SK-N-SH (cell line): ENCODE measurements at regions not wholly inside any gene's neighbourhood (a gene's known extent, or its start where the extent isn't known, plus 50 kb on each side); places are given as distances from the start of the nearest gene placed in this dataset.

Experiments used
- CTCF ChIA-PET: fragments of 300-600, 350-600 bp; formaldehyde crosslinking; extraction: SDS; loops from one replicate; lab custom pipeline; 2021; lab: Yijun Ruan, JAX
- POLR2A ChIA-PET: fragments of 350-600 bp; sonication (Branson Sonifier 250); formaldehyde crosslinking; extraction: SDS; loops from one replicate; lab custom pipeline; 2020; ENCODE audit warnings: antibody characterized with exemption, inconsistent platforms; lab: Yijun Ruan, JAX
- DNase-seq: peaks from one replicate; pipeline ENCODE4 v3.0.0; 2012
- H2AFZ ChIP-seq: fragments of 200-600 bp; sonication (generic); 2 replicates; pipeline ENCODE4 v1.8.1; 2016; ENCODE audit warnings: antibody characterized with exemption, mild to moderate bottlenecking, low read depth
- H3F3A ChIP-seq: fragments of 200-600 bp; sonication (generic); replicated peaks from 2 replicates; pipeline ENCODE3; 2016; ENCODE audit warnings: antibody characterized with exemption, mild to moderate bottlenecking; ENCODE audit not compliant: insufficient read depth
- H3K27ac ChIP-seq, 2 experiments: fragments of 200-500 bp in 1 of 2; fragments of 200-600 bp in 1 of 2; sonication (Bioruptor generic) in 1 of 2; sonication (generic), shearing (Covaris generic) in 1 of 2; 2 replicates each; pipeline versions ENCODE4 v1.5.1 to v1.6.1; 2014 to 2016; ENCODE audit warnings: low read depth in 2 of 2, inconsistent platforms in 1 of 2, low read length in 1 of 2, mild to moderate bottlenecking in 1 of 2, mixed read lengths in 1 of 2
- H3K27me3 ChIP-seq: fragments of 200-600 bp; sonication (generic), shearing (Covaris generic); 2 replicates; pipeline ENCODE4 v1.6.1; 2016; ENCODE audit warnings: mixed run types; ENCODE audit not compliant: insufficient read depth
- H3K36me3 ChIP-seq, 2 experiments: fragments of 200-500 bp in 1 of 2; fragments of 200-600 bp in 1 of 2; sonication (Bioruptor generic) in 1 of 2; sonication (generic) in 1 of 2; replicated peaks in 1 of 2; 2 replicates each; pipeline versions ENCODE3 to v1.5.1; 2014 to 2016; ENCODE audit warnings: low read length in 1 of 2, mild to moderate bottlenecking in 1 of 2; ENCODE audit not compliant: insufficient read depth in 2 of 2, control insufficient read depth in 1 of 2
- H3K4me1 ChIP-seq, 2 experiments: fragments of 200-500 bp in 1 of 2; fragments of 200-600 bp in 1 of 2; sonication (Bioruptor generic) in 1 of 2; sonication (generic), shearing (Covaris generic) in 1 of 2; 2 replicates each; pipeline versions ENCODE4 v1.5.1 to v1.6.1; 2014 to 2016; ENCODE audit warnings: low read depth in 1 of 2, low read length in 1 of 2, mixed run types in 1 of 2; ENCODE audit not compliant: insufficient read depth in 2 of 2, control insufficient read depth in 1 of 2
- H3K4me2 ChIP-seq: fragments of 200-600 bp; sonication (generic), shearing (Covaris generic); 2 replicates; pipeline ENCODE4 v1.6.1; 2017; ENCODE audit warnings: mixed run types
- H3K4me3 ChIP-seq, 2 experiments: fragments of 200-500 bp in 1 of 2; fragments of 200-600 bp in 1 of 2; sonication (Bioruptor generic) in 1 of 2; sonication (generic), shearing (Covaris generic) in 1 of 2; 2 replicates each; pipeline versions ENCODE4 v1.5.1 to v1.8.1; 2014 to 2016; ENCODE audit warnings: low read depth in 2 of 2, inconsistent platforms in 1 of 2, low read length in 1 of 2, mild to moderate bottlenecking in 1 of 2, mixed read lengths in 1 of 2, moderate library complexity in 1 of 2
- H3K79me2 ChIP-seq: fragments of 200-600 bp; sonication (generic); 2 replicates; pipeline ENCODE4 v1.8.1; 2017; ENCODE audit warnings: mild to moderate bottlenecking; ENCODE audit not compliant: insufficient read depth
- H3K9ac ChIP-seq: fragments of 200-600 bp; sonication (generic); 2 replicates; pipeline ENCODE4 v1.6.1; 2017; ENCODE audit warnings: mixed run types
- H3K9me2 ChIP-seq: fragments of 200-600 bp; sonication (generic); 2 replicates; pipeline ENCODE4 v1.6.1; 2017; ENCODE audit warnings: mixed run types
- H3K9me3 ChIP-seq: fragments of 200-600 bp; sonication (generic); 2 replicates; pipeline ENCODE4 v1.6.1; 2017; ENCODE audit warnings: mixed run types, mild to moderate bottlenecking, moderate library complexity
- H4K20me1 ChIP-seq: fragments of 200-600 bp; sonication (generic); 2 replicates; pipeline ENCODE4 v1.6.1; 2017; ENCODE audit warnings: mild to moderate bottlenecking, mixed run types; ENCODE audit not compliant: insufficient read depth
- CTCF ChIP-seq: fragments of 200-600 bp; sonication (generic); IDR thresholded peaks from 2 replicates; pipeline ENCODE4 v1.6.1; 2017; ENCODE audit warnings: antibody characterized with exemption, mild to moderate bottlenecking, moderate library complexity
- ELF1 ChIP-seq: IDR thresholded peaks from 2 replicates; pipeline ENCODE4 v1.4.0; 2012
- EZH2phosphoT487 ChIP-seq: fragments of 200-600 bp; sonication (generic); IDR thresholded peaks from 2 replicates; pipeline ENCODE4 v1.6.1; 2017; ENCODE audit warnings: low read depth, mixed run types, mild to moderate bottlenecking, antibody characterized with exemption, moderate library complexity, borderline replicate concordance
- GATA2 ChIP-seq: sonication (generic); formaldehyde crosslinking; IDR thresholded peaks from 2 replicates; pipeline ENCODE4 v1.5.0; 2020; ENCODE audit warnings: mild to moderate bottlenecking, missing genetic modification reagents
- MAX ChIP-seq: IDR thresholded peaks from 2 replicates; pipeline ENCODE4 v1.4.0; 2012; ENCODE audit warnings: low read depth
- MEF2A ChIP-seq: IDR thresholded peaks from 2 replicates; pipeline ENCODE4 v1.4.0; 2012; ENCODE audit warnings: low read depth, borderline replicate concordance
- RXRA ChIP-seq: IDR thresholded peaks from 2 replicates; pipeline ENCODE4 v1.4.0; 2012; ENCODE audit warnings: low read depth, mild to moderate bottlenecking, borderline replicate concordance
- YY1 ChIP-seq: IDR thresholded peaks from 2 replicates; pipeline ENCODE4 v1.4.0; 2012; ENCODE audit warnings: low read depth, mild to moderate bottlenecking
- ZBTB33 ChIP-seq: IDR thresholded peaks from 2 replicates; pipeline ENCODE4 v1.4.0; 2012; ENCODE audit warnings: low read depth, borderline replicate concordance
- WGBS: methylation state at CpG from one replicate; pipeline ENCODE4 v1.1.6; 2017; ENCODE audit warnings: low lambda C conversion rate; 5-methylcytosine and 5-hydroxymethylcytosine counted together
- TF ChIP-seq, protein P1 (sequence below): fragments of 150-350 bp; IDR thresholded peaks from 2 replicates; pipeline ENCODE4 v1.6.1; 2016; ENCODE audit warnings: mild to moderate bottlenecking, low read depth, low read length

GRCh38 chr2:239602290-239603282 is 201.8 kb upstream of the HDAC4 start:
- H3K9me2 ChIP-seq: no peaks in the 10 kb centered on the region
- H3K27ac ChIP-seq: no peak overlapping the region
- no peaks in the 10 kb centered on the region for H3K36me3 ChIP-seq
- no peak overlapping the region for H2AFZ ChIP-seq
- POLR2A ChIA-PET: no interaction called here
- no peak overlapping the region for H3K9ac ChIP-seq
- TF ChIP-seq RXRA (no peak), ELF1 (no peak), EZH2phosphoT487 (no peak), YY1 (no peak), ZBTB33 (no peak), CTCF (no peak), MAX (no peak), GATA2 (CRISPR knock-in tag) (no peak), MEF2A (no peak)
- TF ChIP-seq, protein P1, sequence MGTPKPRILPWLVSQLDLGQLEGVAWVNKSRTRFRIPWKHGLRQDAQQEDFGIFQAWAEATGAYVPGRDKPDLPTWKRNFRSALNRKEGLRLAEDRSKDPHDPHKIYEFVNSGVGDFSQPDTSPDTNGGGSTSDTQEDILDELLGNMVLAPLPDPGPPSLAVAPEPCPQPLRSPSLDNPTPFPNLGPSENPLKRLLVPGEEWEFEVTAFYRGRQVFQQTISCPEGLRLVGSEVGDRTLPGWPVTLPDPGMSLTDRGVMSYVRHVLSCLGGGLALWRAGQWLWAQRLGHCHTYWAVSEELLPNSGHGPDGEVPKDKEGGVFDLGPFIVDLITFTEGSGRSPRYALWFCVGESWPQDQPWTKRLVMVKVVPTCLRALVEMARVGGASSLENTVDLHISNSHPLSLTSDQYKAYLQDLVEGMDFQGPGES: no peak
- TF ChIP-seq, all 33 proteins: peak for 0
- no peaks in the 10 kb centered on the region for H3F3A ChIP-seq
- no peaks in the 10 kb centered on the region; a peak in 1 of 4 replicates for H3K4me1 ChIP-seq
- CTCF ChIA-PET: interaction anchor here (0.7 kb wide), 1 partner anchor 527 kb away, joined by 3 read pairs; no protein-coding TSS in a partner anchor
- WGBS: 49% methylated on average over 20 of the region's 30 CpGs
- no peaks in the 10 kb centered on the region for H4K20me1 ChIP-seq
- no peaks in the 10 kb centered on the region for H3K79me2 ChIP-seq
- no peak for DNase-seq
- H3K27me3 ChIP-seq: no peaks in the 10 kb centered on the region
- no peak overlapping the region for H3K4me3 ChIP-seq
- H3K9me3 ChIP-seq: no peaks in the 10 kb centered on the region
- H3K4me2 ChIP-seq: no peak overlapping the region
